ENCODE measurements at regions not wholly inside any gene's neighbourhood (a gene's known extent, or its start where the extent isn't known, plus 50 kb on each side); places are given as distances from the start of the nearest gene placed in this dataset.

GRCh38 chr4:189786447-189786846, 154.2 kb upstream of the FRG1 start:
- TF ChIP-seq CTCF (IDR thresholded peaks at IDR 0.05 in 2 of 3, conservative IDR thresholded peaks at IDR 0.05 in 1 of 3; ENCODE audit: borderline replicate concordance in 1 of 3, insufficient read depth in 1 of 3, low read depth in 2 of 3, low read length in 2 of 3) = no peak
- TF ChIP-seq SP1 (IDR thresholded peaks at IDR 0.05; ENCODE audit: low read depth) = no peak
- no peak for TF ChIP-seq JUND (IDR thresholded peaks at IDR 0.05)
- no peak for TF ChIP-seq RAD21 (IDR thresholded peaks at IDR 0.05; ENCODE audit: low read depth)
